LoVo (cell line): ENCODE measurements at regions not wholly inside any gene's neighbourhood (a gene's known extent, or its start where the extent isn't known, plus 50 kb on each side); places are given as distances from the start of the nearest gene placed in this dataset.

ENCODE experiments used
- DNase-seq: peaks from one replicate; pipeline ENCODE4 v3.0.0-alpha.2; 2016; ENCODE audit warnings: low spot score

- DNase-seq, result peak; percentile 86
Measured at GRCh38 chr12:75725521-75726111, 214.2 kb upstream of the KRR1 start.

GRCh38 chr12:75724928-75725312 is 213.5 kb upstream of the KRR1 start:
- peak; percentile 63 for DNase-seq

DNA sequence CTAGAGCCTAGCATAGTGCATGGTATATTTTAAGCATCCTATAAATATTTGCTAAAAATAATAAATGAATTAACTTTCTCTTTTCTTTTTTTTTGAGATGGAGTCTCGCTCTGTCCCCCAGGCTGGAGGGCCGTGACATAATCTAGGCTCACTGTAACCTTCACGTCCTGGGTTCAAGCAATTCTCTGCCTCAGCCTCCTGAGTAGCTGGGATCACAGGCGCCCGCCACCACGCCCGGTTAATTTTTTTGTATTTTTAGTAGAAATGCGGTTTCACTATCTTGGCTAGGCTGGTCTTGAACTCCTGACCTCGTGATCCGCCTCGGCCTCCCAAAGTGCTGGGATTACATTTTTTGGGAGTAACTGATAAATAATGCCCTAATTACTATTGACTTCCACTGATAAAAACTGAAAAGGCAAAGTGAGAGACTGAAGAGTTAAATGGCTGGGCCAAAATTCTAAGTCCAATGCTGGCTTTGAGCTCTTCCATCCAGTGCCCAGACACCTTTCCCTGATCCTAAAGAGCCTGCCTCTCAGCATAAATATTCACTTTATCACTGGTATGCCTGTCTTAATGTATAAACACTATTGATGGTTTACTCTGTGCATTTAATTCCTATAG is 213.0 kb upstream of the KRR1 start:
- no peak for DNase-seq

DNA sequence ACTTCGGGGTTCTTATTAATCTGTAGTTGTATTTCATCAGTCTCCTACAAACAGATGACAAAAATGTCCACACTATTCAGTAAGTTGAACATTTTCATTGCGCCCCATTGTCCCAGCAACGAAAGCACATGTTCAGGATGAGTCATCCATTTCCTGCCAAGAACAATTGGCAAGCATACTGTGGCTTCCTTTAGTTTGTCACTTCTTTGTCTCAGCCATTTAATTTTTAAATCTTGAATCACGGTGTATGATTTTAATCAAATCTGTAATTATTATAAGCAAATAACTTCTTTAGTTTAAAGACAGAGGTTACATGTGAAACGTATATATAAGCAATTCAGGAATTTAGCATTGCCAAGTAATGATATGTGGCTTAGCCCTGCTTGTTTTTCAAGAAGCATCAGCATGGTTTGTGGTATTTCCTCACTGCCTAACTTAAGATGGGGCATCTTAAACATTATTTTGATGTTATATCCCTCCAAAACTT is 211.3 kb upstream of the KRR1 start:
- DNase-seq, result peak; percentile 85

- no peak for DNase-seq
Measured at GRCh38 chr12:75721796-75722195, 210.4 kb upstream of the KRR1 start.

- DNase-seq, result no peak
Measured at GRCh38 chr12:75720812-75721641, 209.6 kb upstream of the KRR1 start.

DNA sequence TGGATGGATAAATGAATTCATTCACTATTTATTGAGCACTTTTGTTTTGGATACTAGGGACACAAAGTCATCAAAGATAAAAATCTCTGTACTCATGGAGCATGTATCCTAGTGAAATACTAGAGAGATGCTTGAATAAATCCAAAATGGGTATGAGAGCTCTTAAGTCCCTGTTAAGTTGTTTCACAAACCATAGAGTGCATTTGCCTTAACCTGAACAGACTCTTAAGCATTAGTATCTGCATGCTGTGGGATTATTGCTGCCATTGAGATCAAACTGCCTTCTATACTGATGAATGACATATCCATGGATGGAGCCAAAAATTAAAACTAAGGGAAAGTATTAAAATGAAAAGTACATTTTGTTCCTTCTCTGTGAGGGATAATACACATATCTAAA is 206.5 kb upstream of the KRR1 start:
- DNase-seq, result no peak

- DNase-seq, result no peak
Measured at GRCh38 chr12:75716291-75717025, 205.0 kb upstream of the KRR1 start.

DNA sequence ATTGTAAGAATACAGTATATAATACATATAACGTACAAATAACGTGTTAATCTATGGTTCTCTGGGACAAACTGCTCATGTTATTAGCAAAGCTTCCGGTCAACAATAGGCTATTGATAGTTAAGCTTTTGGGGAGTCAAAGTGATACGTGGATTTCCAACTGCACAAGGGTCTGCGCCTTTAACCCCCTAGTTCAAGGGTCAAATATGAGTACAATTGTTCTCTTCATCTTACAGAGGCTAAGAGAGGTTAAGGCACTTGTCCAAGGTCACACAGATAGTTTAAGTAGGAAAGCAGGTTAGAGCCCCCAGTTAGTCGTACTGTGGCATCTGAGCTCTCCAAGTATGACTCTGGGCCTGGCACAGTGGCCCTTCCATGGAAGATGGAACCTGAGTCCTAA is 204.3 kb upstream of the KRR1 start:
- no peak for DNase-seq

DNA sequence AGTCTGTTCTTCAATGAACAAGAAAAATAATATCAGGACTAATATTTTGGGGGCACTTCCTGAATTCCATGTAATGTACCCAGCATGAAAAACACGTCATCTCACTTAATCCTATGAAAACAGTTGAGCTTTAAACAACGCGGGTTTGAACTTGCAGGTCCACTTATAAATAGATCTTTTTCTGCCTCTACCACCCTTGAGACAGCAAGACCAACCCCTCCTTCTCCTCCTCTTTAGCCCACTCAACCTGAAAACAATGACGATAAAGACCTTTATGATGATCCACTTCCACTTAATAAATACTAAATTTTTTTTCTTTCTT is 203.9 kb upstream of the KRR1 start:
- DNase-seq, result no peak

DNA sequence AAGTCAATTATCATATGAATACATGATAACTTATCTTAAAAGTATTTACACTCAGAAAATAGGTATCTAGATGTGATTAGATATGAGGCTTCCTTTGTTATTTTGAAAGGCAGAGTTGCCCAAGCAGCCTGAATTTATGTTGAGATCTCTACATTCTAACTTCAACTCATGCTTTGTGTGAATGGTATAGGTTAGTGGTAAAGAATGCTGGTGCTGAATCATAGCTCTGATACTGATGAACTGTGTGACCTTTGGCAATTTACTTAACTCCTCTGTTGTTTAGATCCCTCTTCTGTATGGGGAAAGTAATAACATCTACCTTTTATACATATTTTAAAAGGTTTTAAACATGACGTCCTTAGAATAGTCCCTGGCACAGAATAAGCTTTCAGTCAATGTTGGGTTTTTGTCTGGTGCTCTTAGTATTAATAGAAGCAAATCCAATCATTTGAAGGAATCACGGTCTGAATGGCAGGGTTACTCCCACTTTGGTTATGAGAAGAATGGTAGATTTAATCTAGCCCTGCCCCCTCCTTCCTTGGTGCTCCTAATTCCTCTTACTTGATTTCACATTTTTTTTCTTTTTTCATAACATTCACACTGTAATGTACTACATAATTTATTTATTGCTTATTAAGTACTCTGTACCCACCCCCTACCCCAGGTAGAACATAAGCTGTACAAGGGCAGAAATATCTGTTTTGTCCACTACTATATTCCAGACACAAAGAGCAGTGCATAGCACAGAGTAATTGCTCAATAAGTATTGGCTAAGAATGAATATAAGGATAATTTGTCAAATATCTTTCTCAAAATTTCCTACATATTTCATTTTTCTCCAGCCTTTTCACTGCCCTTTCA is 203.3 kb upstream of the KRR1 start:
- DNase-seq, result peak; percentile 70

DNA sequence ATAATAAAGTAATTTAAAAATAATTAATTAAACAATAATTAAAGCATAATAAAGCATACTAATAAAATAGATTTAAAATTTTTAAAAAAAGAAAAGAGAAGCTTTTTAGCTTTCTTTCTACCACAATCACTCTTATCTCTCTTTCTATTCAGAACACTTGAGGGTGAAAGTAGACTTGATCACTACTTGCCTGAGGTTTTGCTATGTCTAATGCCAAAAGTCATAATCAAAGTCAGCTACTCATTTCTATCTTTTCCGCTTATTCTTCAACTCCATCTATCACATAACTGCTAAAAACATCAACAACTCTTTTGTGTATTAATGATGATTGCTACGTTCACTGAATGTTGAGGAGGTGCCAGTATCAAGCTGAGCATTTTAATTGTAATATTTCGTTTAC is 202.0 kb upstream of the KRR1 start:
- DNase-seq, result no peak

- DNase-seq, result peak; percentile 91
Measured at GRCh38 chr12:75712223-75712622, 200.8 kb upstream of the KRR1 start.

DNA sequence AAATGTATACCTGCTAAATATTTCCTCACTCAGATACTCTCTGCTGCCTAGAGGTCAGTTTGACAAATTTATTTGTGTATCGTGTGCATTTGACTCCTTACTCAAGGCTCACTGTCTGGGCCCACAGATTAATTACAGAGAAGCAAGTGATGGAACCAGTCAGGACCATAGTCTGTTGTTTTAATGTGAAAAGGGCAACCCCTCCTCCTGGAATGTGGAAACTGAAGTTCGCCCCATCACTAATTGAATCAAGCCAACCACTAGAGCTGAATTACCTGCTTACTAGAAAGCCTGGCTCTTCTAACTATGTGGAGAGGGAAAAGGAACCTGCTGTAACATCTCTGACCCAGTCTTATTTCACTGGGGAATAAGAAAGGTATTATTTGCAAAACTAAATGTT is 199.9 kb upstream of the KRR1 start:
- DNase-seq, result no peak

GRCh38 chr12:75710361-75711069 is 199.1 kb upstream of the KRR1 start:
- DNase-seq, result no peak

DNA sequence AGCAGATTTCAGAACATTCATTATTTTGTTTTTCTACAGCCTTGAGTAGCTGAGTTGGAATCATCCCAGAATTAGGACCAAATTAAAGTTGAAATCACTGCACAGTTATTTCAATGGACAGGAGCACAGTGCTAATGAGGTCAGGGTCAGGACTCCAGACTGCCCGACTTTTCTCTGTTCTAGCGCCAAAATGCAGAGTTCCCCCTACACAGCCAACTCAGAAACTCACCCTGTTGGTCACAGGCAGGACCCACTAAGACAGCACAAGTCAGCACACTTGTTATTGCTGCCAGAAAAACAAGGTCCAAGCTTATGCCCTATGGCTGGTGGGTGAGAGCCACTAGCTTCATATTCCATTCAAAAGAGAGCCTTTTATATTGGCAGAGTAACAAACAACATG is 198.1 kb upstream of the KRR1 start:
- no peak for DNase-seq

DNA sequence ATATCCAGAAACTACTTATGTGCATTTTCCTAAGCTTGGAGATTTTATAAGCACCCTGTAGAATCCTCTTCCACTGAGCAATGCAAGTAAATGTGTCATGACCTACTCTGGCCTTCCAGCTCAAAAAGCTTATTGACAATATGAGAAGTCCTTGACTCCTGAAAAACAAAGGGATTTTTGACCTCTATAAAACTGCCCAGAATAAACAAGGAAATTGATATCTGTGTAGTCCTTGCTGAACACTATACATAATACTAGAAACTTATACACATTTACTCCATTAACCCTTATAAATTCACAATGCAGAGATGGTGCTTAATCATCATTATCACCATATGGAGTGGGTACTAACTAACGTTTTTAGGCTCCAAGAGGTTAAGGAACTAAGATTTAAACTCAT is 197.4 kb upstream of the KRR1 start:
- no peak for DNase-seq

DNA sequence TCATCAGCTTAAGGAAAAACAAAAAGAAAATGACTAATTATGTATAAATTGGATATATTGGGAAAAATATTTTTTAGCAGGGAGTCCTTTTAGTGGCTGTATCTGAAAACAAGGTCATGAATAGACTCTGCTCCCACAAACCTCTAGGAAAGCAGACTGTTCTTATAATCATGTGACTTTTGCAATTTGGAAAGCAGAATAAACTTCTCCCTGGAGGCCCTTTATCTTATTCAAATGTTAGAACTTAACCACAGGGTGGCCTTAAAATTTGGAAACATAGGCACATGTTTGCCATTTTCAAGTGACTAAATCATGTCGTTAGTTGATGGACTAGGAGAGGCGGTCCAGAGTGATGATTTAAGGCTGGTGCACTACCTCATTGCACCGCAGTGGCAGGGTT is 196.6 kb upstream of the KRR1 start:
- DNase-seq, result no peak

DNA sequence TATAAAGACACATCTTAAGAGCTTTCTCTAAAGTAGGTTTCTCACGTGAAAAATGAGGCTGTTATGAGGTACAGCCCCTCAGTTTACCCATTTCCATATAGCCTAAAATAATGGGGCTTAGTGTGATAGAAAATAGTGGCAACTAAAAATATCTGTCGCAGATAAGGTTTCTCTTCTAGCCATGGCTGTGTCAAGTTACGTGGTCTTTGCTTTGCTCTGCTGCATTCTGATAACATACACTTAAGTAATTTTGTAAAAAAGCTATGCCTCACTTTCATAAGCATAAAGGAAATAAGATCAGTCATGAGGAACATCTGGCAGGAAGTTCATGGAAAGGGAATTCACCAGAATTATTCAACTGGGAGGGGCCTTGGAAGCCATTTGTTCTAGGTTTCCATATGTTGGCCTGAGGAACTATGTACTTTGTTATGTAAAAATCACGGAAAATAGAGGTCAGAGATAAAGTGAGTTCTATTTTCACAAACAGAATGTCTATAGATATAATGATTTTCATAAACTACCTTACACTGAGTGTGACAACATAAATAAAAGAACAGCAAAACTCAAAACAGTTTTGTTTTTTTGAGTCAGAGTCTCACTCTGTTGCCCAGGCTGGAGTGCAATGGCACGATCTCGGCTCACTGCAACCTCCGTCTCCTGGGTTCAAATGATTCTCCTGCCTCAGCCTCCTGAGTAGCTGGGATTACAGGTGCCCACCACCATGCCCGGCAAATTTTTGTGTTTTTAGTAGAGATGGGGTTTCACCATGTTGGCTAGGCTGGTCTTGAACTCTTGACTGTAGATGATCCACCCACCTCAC is 195.6 kb upstream of the KRR1 start:
- DNase-seq, result no peak
